Esophagus squamous epithelium (tissue), 5 donors: ENCODE measurements at regions not wholly inside any gene's neighbourhood (a gene's known extent, or its start where the extent isn't known, plus 50 kb on each side); places are given as distances from the start of the nearest gene placed in this dataset.
"Not testable (repeated sequence)": the region's sequence is repeated elsewhere in the genome, so short reads cannot be mapped to it uniquely, and the experiment has no call there.

Experiments
- DNase-seq: peaks from one replicate; lab custom pipeline; 2025; lab: John Stamatoyannopoulos, UW
- H3K27ac ChIP-seq, 4 donors: fragments of 200-600 bp; sonication (generic); one replicate each; pipeline ENCODE4 v1.5.1; 2016 to 2019; ENCODE audit warnings: mild to moderate bottlenecking in 1 of 4
- H3K27me3 ChIP-seq, 4 donors: fragments of 200-600 bp; sonication (generic); 1 replicate in 3 of 4; 2 replicates in 1 of 4; pipeline versions ENCODE4 v1.5.1 to v1.6.0; 2017 to 2021; ENCODE audit warnings: antibody characterized with exemption in 1 of 4
- H3K36me3 ChIP-seq, 3 donors: fragments of 200-600 bp; sonication (generic); one replicate each; pipeline ENCODE4 v1.5.1; 2016 to 2019
- H3K4me1 ChIP-seq, 3 donors: fragments of 200-600 bp; sonication (generic); one replicate each; pipeline ENCODE4 v1.5.1; 2017 to 2019
- H3K4me3 ChIP-seq, 4 donors: fragments of 200-600 bp; sonication (generic); 1 replicate in 3 of 4; 2 replicates in 1 of 4; pipeline ENCODE4 v1.5.1; 2016 to 2019; ENCODE audit warnings: mild to moderate bottlenecking in 2 of 4, moderate library complexity in 1 of 4
- H3K9me3 ChIP-seq, 3 donors: fragments of 200-600 bp; sonication (generic); one replicate each; pipeline ENCODE4 v1.5.1; 2016 to 2019
- POLR2A ChIP-seq, 4 donors: fragments of 450-650 bp; IDR thresholded peaks; one replicate each; pipeline ENCODE4 v1.6.1; 2017; ENCODE audit warnings: antibody characterized with exemption in 4 of 4, mild to moderate bottlenecking in 4 of 4, moderate library complexity in 3 of 4
- WGBS, 2 donors: methylation state at CpG; one replicate each; pipeline ENCODE4 v1.1.5; 2018; 5-methylcytosine and 5-hydroxymethylcytosine counted together
- intact Hi-C: fragments of 100-400 bp; cut with DNase I; formaldehyde crosslinking; loops from one replicate; pipeline ENCODE4 v1.15.0; 2022
- TF ChIP-seq, protein P1 (sequence below), 6 experiments: fragments of 450-650 bp in 4 of 6; fragments of 200-600 bp in 2 of 6; sonication (generic) in 2 of 6; IDR thresholded peaks; one replicate each; pipeline ENCODE4 v1.5.1; 2016 to 2019; ENCODE audit warnings: antibody characterized with exemption in 6 of 6, mild to moderate bottlenecking in 4 of 6, moderate library complexity in 4 of 6
- donor health status: DM: yes; HTN: yes; CAD: no.

GRCh38 chr2:22143840-22144239 lies 1020.1 kb downstream of the TDRD15 start:
- Histone ChIP-seq H3K27ac (no peak overlapping the region), H3K4me1 (no peaks in the 10 kb centered on the region), H3K9me3 (no peaks in the 10 kb centered on the region), H3K27me3 (no peaks in the 10 kb centered on the region), H3K36me3 (no peaks in the 10 kb centered on the region), H3K4me3 (no peak overlapping the region)
- no peak for DNase-seq
- intact Hi-C loops = no loop called here
- no peak for TF ChIP-seq POLR2A (IDR thresholded peaks at IDR 0.05)
- TF ChIP-seq, protein P1, sequence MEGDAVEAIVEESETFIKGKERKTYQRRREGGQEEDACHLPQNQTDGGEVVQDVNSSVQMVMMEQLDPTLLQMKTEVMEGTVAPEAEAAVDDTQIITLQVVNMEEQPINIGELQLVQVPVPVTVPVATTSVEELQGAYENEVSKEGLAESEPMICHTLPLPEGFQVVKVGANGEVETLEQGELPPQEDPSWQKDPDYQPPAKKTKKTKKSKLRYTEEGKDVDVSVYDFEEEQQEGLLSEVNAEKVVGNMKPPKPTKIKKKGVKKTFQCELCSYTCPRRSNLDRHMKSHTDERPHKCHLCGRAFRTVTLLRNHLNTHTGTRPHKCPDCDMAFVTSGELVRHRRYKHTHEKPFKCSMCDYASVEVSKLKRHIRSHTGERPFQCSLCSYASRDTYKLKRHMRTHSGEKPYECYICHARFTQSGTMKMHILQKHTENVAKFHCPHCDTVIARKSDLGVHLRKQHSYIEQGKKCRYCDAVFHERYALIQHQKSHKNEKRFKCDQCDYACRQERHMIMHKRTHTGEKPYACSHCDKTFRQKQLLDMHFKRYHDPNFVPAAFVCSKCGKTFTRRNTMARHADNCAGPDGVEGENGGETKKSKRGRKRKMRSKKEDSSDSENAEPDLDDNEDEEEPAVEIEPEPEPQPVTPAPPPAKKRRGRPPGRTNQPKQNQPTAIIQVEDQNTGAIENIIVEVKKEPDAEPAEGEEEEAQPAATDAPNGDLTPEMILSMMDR (IDR thresholded peaks at IDR 0.05) = no peak

- no peak overlapping the region for H3K4me3 ChIP-seq
- TF ChIP-seq, protein P1 (IDR thresholded peaks at IDR 0.05) = no peak
- no peak for TF ChIP-seq POLR2A (IDR thresholded peaks at IDR 0.05)
- WGBS, 2 donors = 29 to 46% methylated on average over 2 of the region's 2 CpGs
- no peaks in the 10 kb centered on the region for H3K36me3 ChIP-seq
- intact Hi-C loops = no loop called here
- H3K27ac ChIP-seq = no peak overlapping the region
- no peaks in the 10 kb centered on the region for H3K4me1 ChIP-seq
- no peaks in the 10 kb centered on the region for H3K27me3 ChIP-seq
- peaks cover 0 to 5% (median 0%) of the 10 kb centered on the region in 3 donors for H3K9me3 ChIP-seq
- DNase-seq = no peak
Observed at GRCh38 chr2:22153931-22154613, 1030.3 kb downstream of the TDRD15 start.

GRCh38 chr2:22156661-22157060 lies 1032.9 kb downstream of the TDRD15 start:
- H3K4me3 ChIP-seq, H3K36me3 ChIP-seq, DNase-seq, H3K4me1 ChIP-seq, intact Hi-C loops, H3K27me3 ChIP-seq, H3K27ac ChIP-seq, H3K9me3 ChIP-seq: not testable (repeated sequence)
- 80 to 83% methylated on average over 4 to 5 of the region's 6 CpGs for WGBS, 2 donors

- no peak for DNase-seq
Observed at GRCh38 chr2:22167256-22167655, 1043.5 kb downstream of the TDRD15 start.

DNA sequence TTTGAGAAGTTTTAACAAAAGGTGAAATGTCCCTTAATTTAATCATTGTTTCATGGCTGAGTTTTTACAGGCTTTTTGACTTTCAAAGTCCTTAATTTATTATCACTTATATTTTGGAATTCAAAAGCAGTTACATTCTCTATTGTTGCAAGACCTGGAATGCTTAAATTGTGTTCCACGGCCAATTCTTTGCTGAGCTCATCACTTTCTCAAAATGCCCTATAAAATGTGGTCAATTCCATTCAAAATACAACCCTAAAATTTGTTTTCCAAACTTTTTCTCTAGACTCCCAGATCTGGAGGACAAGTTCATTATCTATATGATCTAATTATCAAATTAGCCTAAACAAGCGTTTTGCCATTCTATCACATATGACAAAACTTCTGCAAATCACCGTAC lies 1051.2 kb downstream of the TDRD15 start:
- H3K27ac ChIP-seq = no peak overlapping the region
- H3K4me3 ChIP-seq = no peak overlapping the region
- intact Hi-C loops = no loop called here
- DNase-seq = no peak
- WGBS, 2 donors = 68 to 79% methylated on average over 3 of the region's 3 CpGs
- TF ChIP-seq, protein P1 (IDR thresholded peaks at IDR 0.05) = no peak
- TF ChIP-seq POLR2A (IDR thresholded peaks at IDR 0.05) = no peak
- H3K36me3 ChIP-seq = no peaks in the 10 kb centered on the region
- H3K27me3 ChIP-seq = no peaks in the 10 kb centered on the region
- H3K4me1 ChIP-seq = no peaks in the 10 kb centered on the region
- H3K9me3 ChIP-seq = no peaks in the 10 kb centered on the region

More at GRCh38 chr2:22167256-22167655, 1043.5 kb downstream of the TDRD15 start:
- Histone ChIP-seq H3K4me1 (no peaks in the 10 kb centered on the region), H3K27ac (no peak overlapping the region), H3K27me3 (no peaks in the 10 kb centered on the region), H3K4me3 (no peak overlapping the region), H3K9me3 (peaks cover 0 to 17% (median 6%) of the 10 kb centered on the region in 3 donors), H3K36me3 (no peaks in the 10 kb centered on the region)
- 25 to 59% methylated on average over 1 to 4 of the region's 4 CpGs for WGBS, 2 donors
- TF ChIP-seq, protein P1 (IDR thresholded peaks at IDR 0.05) = no peak
- TF ChIP-seq POLR2A (IDR thresholded peaks at IDR 0.05) = no peak
- intact Hi-C loops = no loop called here
